ENCODE measurements at regions not wholly inside any gene's neighbourhood (a gene's known extent, or its start where the extent isn't known, plus 50 kb on each side); places are given as distances from the start of the nearest gene placed in this dataset.

GRCh38 chr22:49286181-49286760 is 541.4 kb downstream of the BRD1 start:
- no peak for DNase-seq (ENCODE audit: low spot score)

GRCh38 chr22:49284931-49285330 is 542.7 kb downstream of the BRD1 start:
- no peak for DNase-seq (ENCODE audit: low spot score)

GRCh38 chr22:49284056-49284784 is 543.5 kb downstream of the BRD1 start:
- DNase-seq (ENCODE audit: low spot score), result no peak

GRCh38 chr22:49282596-49282995 is 545.1 kb downstream of the BRD1 start:
- DNase-seq (ENCODE audit: low spot score), result no peak

GRCh38 chr22:49281467-49282340 is 546.0 kb downstream of the BRD1 start:
- DNase-seq (ENCODE audit: low spot score), result no peak

- no peak for DNase-seq (ENCODE audit: low spot score)
Observed at GRCh38 chr22:49278340-49278739, 549.3 kb downstream of the BRD1 start.

GRCh38 chr22:49276567-49276966 is 551.1 kb downstream of the BRD1 start:
- no peak for DNase-seq (ENCODE audit: low spot score)

GRCh38 chr22:49274754-49275380 is 552.8 kb downstream of the BRD1 start:
- DNase-seq (ENCODE audit: low spot score), result no peak

GRCh38 chr22:49272546-49273125 is 555.0 kb downstream of the BRD1 start:
- DNase-seq (ENCODE audit: low spot score), result no peak

GRCh38 chr22:49271831-49272230 is 555.8 kb downstream of the BRD1 start:
- no peak for DNase-seq (ENCODE audit: low spot score)

- DNase-seq (ENCODE audit: low spot score), result no peak
Observed at GRCh38 chr22:49271369-49271727, 556.3 kb downstream of the BRD1 start.

- no peak for DNase-seq (ENCODE audit: low spot score)
Observed at GRCh38 chr22:49270595-49271368, 556.9 kb downstream of the BRD1 start.

- no peak for DNase-seq (ENCODE audit: low spot score)
Observed at GRCh38 chr22:49269928-49270327, 557.7 kb downstream of the BRD1 start.

- no peak for DNase-seq (ENCODE audit: low spot score)
Observed at GRCh38 chr22:49269371-49269770, 558.3 kb downstream of the BRD1 start.

GRCh38 chr22:49268924-49269323 is 558.7 kb downstream of the BRD1 start:
- DNase-seq (ENCODE audit: low spot score), result no peak

GRCh38 chr22:49267996-49268395 is 559.7 kb downstream of the BRD1 start:
- DNase-seq (ENCODE audit: low spot score), result no peak

- DNase-seq (ENCODE audit: low spot score), result no peak
Observed at GRCh38 chr22:49266561-49267519, 560.8 kb downstream of the BRD1 start.

- DNase-seq (ENCODE audit: low spot score), result no peak
Observed at GRCh38 chr22:49264696-49265095, 563.0 kb downstream of the BRD1 start.

GRCh38 chr22:49263101-49263500 is 564.6 kb downstream of the BRD1 start:
- no peak for DNase-seq (ENCODE audit: low spot score)

- no peak for DNase-seq (ENCODE audit: low spot score)
Observed at GRCh38 chr22:49262167-49262566, 565.5 kb downstream of the BRD1 start.
